H1 (cell line): ENCODE measurements at regions not wholly inside any gene's neighbourhood (a gene's known extent, or its start where the extent isn't known, plus 50 kb on each side); places are given as distances from the start of the nearest gene placed in this dataset.

ENCODE experiments used
- CTCF ChIA-PET: fragments of 300-600 bp; sonication (Branson Sonifier 250); formaldehyde crosslinking; loops from one replicate; lab custom pipeline; 2021; ENCODE audit not compliant: partially characterized antibody; lab: Charles Lee
- POLR2A ChIA-PET: fragments of 300-600 bp; sonication (Branson Sonifier 250); formaldehyde crosslinking; loops from one replicate; lab custom pipeline; 2021; ENCODE audit warnings: inconsistent platforms; ENCODE audit not compliant: partially characterized antibody; lab: Charles Lee
- DNase-seq, 2 experiments: peaks; one replicate each; pipeline versions ENCODE4 v3.0.0 to v3.0.0-alpha.2; 2010 to 2022; ENCODE audit warnings: low spot score in 2 of 2, low read depth in 1 of 2, mixed read lengths in 1 of 2
- FAIRE-seq: peaks from 2 replicates; lab custom pipeline; 2011; peaks lifted over from hg19 to GRCh38; lab: Jason Lieb, UNC
- H2AFZ ChIP-seq: 2 replicates; pipeline ENCODE4 v1.8.1; 2012; ENCODE audit warnings: low read length, inconsistent platforms
- H2AK5ac ChIP-seq: 2 replicates; pipeline ENCODE4 v1.6.1; 2013; ENCODE audit warnings: low read depth, low read length
- H2BK120ac ChIP-seq: replicated peaks from 2 replicates; pipeline ENCODE3; 2013; ENCODE audit warnings: low read depth, low read length, inconsistent platforms
- H2BK12ac ChIP-seq: 2 replicates; pipeline ENCODE4 v1.6.1; 2013; ENCODE audit warnings: low read depth, low read length
- H2BK15ac ChIP-seq: 2 replicates; pipeline ENCODE4 v1.6.1; 2013; ENCODE audit warnings: low read length
- H2BK20ac ChIP-seq: 2 replicates; pipeline ENCODE4 v1.6.1; 2013; ENCODE audit warnings: low read length
- H2BK5ac ChIP-seq: 2 replicates; pipeline ENCODE4 v1.6.1; 2013; ENCODE audit warnings: low read depth, low read length
- H3K14ac ChIP-seq: 2 replicates; pipeline ENCODE4 v1.6.1; 2013; ENCODE audit warnings: inconsistent platforms; ENCODE audit not compliant: insufficient read length
- H3K18ac ChIP-seq: 2 replicates; pipeline ENCODE4 v1.6.1; 2013; ENCODE audit warnings: low read length; ENCODE audit errors: extremely low read depth
- H3K23ac ChIP-seq: 2 replicates; pipeline ENCODE4 v1.6.1; 2013; ENCODE audit warnings: inconsistent platforms; ENCODE audit not compliant: insufficient read length
- H3K23me2 ChIP-seq: 2 replicates; pipeline ENCODE4 v1.6.1; 2013; ENCODE audit warnings: low read depth, low read length
- H3K27ac ChIP-seq: 2 replicates; pipeline ENCODE4 v1.6.1; 2011; ENCODE audit warnings: low read depth, low read length, inconsistent platforms
- H3K27me3 ChIP-seq, 4 experiments: replicated peaks in 1 of 4; 1 replicate in 1 of 4; 2 replicates in 3 of 4; pipeline versions ENCODE4 v1.6.1 to v1.8.1; 2011 to 2013; ENCODE audit warnings: low read length in 3 of 4, mild to moderate bottlenecking in 3 of 4, inconsistent platforms in 2 of 4, mixed read lengths in 2 of 4, moderate library complexity in 1 of 4; ENCODE audit not compliant: control insufficient read depth in 3 of 4, insufficient read depth in 3 of 4; ENCODE audit errors: extremely low read depth in 1 of 4
- H3K36me3 ChIP-seq, 4 experiments: 2 replicates each; pipeline versions ENCODE4 v1.6.1 to v1.8.1; 2011 to 2013; ENCODE audit warnings: mild to moderate bottlenecking in 4 of 4, low read length in 3 of 4, moderate library complexity in 2 of 4, control low read depth in 1 of 4, inconsistent platforms in 1 of 4; ENCODE audit not compliant: insufficient read depth in 4 of 4, control insufficient read depth in 2 of 4
- H3K4ac ChIP-seq: replicated peaks from 2 replicates; pipeline ENCODE3; 2013; ENCODE audit warnings: low read length, low read depth, mixed read lengths, inconsistent platforms; ENCODE audit not compliant: insufficient read length
- H3K4me1 ChIP-seq, 4 experiments: replicated peaks in 1 of 4; 1 replicate in 1 of 4; 2 replicates in 3 of 4; pipeline versions ENCODE4 v1.6.1 to v1.8.1; 2011 to 2013; ENCODE audit warnings: low read length in 3 of 4, inconsistent platforms in 2 of 4, mixed read lengths in 1 of 4; ENCODE audit not compliant: insufficient read depth in 4 of 4, control insufficient read depth in 3 of 4
- H3K4me2 ChIP-seq, 2 experiments: 2 replicates each; pipeline versions ENCODE4 v1.6.1 to v1.8.1; 2011 to 2013; ENCODE audit warnings: low read depth in 2 of 2, low read length in 2 of 2, control low read depth in 1 of 2, inconsistent platforms in 1 of 2, mild to moderate bottlenecking in 1 of 2; ENCODE audit not compliant: insufficient read depth in 1 of 2
- H3K4me3 ChIP-seq, 4 experiments: fragments of 200-600, 300-600 bp in 1 of 4; sonication (generic), shearing (Covaris generic), sonication (Bioruptor Twin) in 1 of 4; 2 replicates each; pipeline versions ENCODE4 v1.5.1 to v1.8.1; 2011 to 2016; ENCODE audit warnings: low read length in 4 of 4, low read depth in 3 of 4, control low read depth in 2 of 4, inconsistent platforms in 2 of 4, mild to moderate bottlenecking in 2 of 4, mixed read lengths in 1 of 4, moderate library complexity in 1 of 4; ENCODE audit not compliant: insufficient read depth in 2 of 4; ENCODE audit errors: extremely low read depth in 1 of 4
- H3K56ac ChIP-seq: replicated peaks from 2 replicates; pipeline ENCODE3; 2013; ENCODE audit warnings: low read depth, mild to moderate bottlenecking, mixed read lengths, low read length, inconsistent platforms; ENCODE audit not compliant: insufficient read length
- H3K79me1 ChIP-seq: 2 replicates; pipeline ENCODE4 v1.6.1; 2013; ENCODE audit warnings: low read depth, low read length, control low read depth
- H3K79me2 ChIP-seq, 2 experiments: 2 replicates each; pipeline versions ENCODE4 v1.6.1 to v1.8.1; 2012 to 2013; ENCODE audit warnings: low read length in 2 of 2, mild to moderate bottlenecking in 2 of 2, inconsistent platforms in 1 of 2; ENCODE audit not compliant: insufficient read depth in 2 of 2, control insufficient read depth in 1 of 2
- H3K9ac ChIP-seq, 4 experiments: replicated peaks in 1 of 4; 1 replicate in 1 of 4; 2 replicates in 3 of 4; pipeline versions ENCODE4 v1.6.1 to v1.8.1; 2011 to 2013; ENCODE audit warnings: low read depth in 3 of 4, low read length in 3 of 4, control low read depth in 2 of 4, mild to moderate bottlenecking in 2 of 4, moderate library complexity in 2 of 4, inconsistent platforms in 1 of 4; ENCODE audit errors: extremely low read depth in 1 of 4
- H3K9me3 ChIP-seq, 2 experiments: 2 replicates each; pipeline versions ENCODE4 v1.6.1 to v1.8.1; 2012 to 2013; ENCODE audit warnings: mild to moderate bottlenecking in 2 of 2, moderate library complexity in 2 of 2, control low read depth in 1 of 2, inconsistent platforms in 1 of 2, low read depth in 1 of 2, low read length in 1 of 2, mixed read lengths in 1 of 2; ENCODE audit not compliant: insufficient read depth in 2 of 2
- H4K20me1 ChIP-seq, 2 experiments: replicated peaks in 1 of 2; 2 replicates each; pipeline versions ENCODE3 to v1.8.1; 2011 to 2013; ENCODE audit warnings: inconsistent platforms in 2 of 2, low read length in 2 of 2, mild to moderate bottlenecking in 1 of 2; ENCODE audit not compliant: insufficient read depth in 2 of 2, control insufficient read depth in 1 of 2
- H4K5ac ChIP-seq: 2 replicates; pipeline ENCODE4 v1.6.1; 2013; ENCODE audit warnings: low read length, low read depth, mixed read lengths, inconsistent platforms; ENCODE audit not compliant: insufficient read length
- H4K8ac ChIP-seq: 2 replicates; pipeline ENCODE4 v1.8.0; 2013; ENCODE audit warnings: mild to moderate bottlenecking, moderate library complexity, low read length, inconsistent platforms; ENCODE audit not compliant: insufficient read depth; ENCODE audit errors: extremely low read depth
- H4K91ac ChIP-seq: replicated peaks from 2 replicates; pipeline ENCODE3; 2013; ENCODE audit warnings: low read length, mixed read lengths, inconsistent platforms; ENCODE audit not compliant: insufficient read length
- BCL11A ChIP-seq, 2 experiments: IDR thresholded peaks; one replicate each; pipeline ENCODE4 v1.6.1; 2011; ENCODE audit warnings: low read depth in 2 of 2, low read length in 2 of 2, mild to moderate bottlenecking in 2 of 2
- CREB1 ChIP-seq: IDR thresholded peaks from 2 replicates; pipeline ENCODE4 v1.6.1; 2012; ENCODE audit warnings: inconsistent platforms
- GTF2F1 ChIP-seq: IDR thresholded peaks from 2 replicates; pipeline ENCODE4 v1.6.1; 2012; ENCODE audit warnings: low read depth, low read length, improper control_type of control experiment, borderline replicate concordance
- JUND ChIP-seq: IDR thresholded peaks from 2 replicates; pipeline ENCODE4 v1.6.1; 2011; ENCODE audit warnings: mild to moderate bottlenecking, improper control_type of control experiment, low read length
- KDM1A ChIP-seq: fragments of 200-600, 300-600 bp; sonication (generic); IDR thresholded peaks from 2 replicates; pipeline ENCODE4 v1.7.1; 2016; ENCODE audit warnings: mild to moderate bottlenecking, low read length, borderline replicate concordance
- KDM4A ChIP-seq: IDR thresholded peaks from one replicate; pipeline ENCODE4 v1.7.1; 2012; ENCODE audit warnings: low read depth, mild to moderate bottlenecking, moderate library complexity, low read length, inconsistent platforms; ENCODE audit not compliant: severe bottlenecking
- KDM5A ChIP-seq: fragments of 200-600 bp; IDR thresholded peaks from 2 replicates; pipeline ENCODE4 v1.7.1; 2012; ENCODE audit warnings: mild to moderate bottlenecking, low read length, inconsistent platforms, mixed read lengths
- NRF1 ChIP-seq: IDR thresholded peaks from 2 replicates; pipeline ENCODE4 v1.6.1; 2011; ENCODE audit warnings: mild to moderate bottlenecking, low read depth, low read length, improper control_type of control experiment
- PHF8 ChIP-seq: fragments of 200-600 bp; sonication (generic); conservative IDR thresholded peaks from 2 replicates; pipeline ENCODE4 v1.7.1; 2012; ENCODE audit warnings: low read depth, mild to moderate bottlenecking, inconsistent platforms, low read length, moderate library complexity
- POLR2A ChIP-seq, 2 experiments: IDR thresholded peaks; 1 replicate in 1 of 2; 2 replicates in 1 of 2; pipeline ENCODE4 v1.6.1; 2011; ENCODE audit warnings: low read depth in 2 of 2, low read length in 2 of 2, mild to moderate bottlenecking in 2 of 2; ENCODE audit errors: control extremely low read depth in 1 of 2
- POLR2AphosphoS5 ChIP-seq: IDR thresholded peaks from 2 replicates; pipeline ENCODE4 v1.6.1; 2011; ENCODE audit warnings: low read depth, low read length
- WGBS, 2 experiments: shearing (Covaris generic) in 1 of 2; methylation state at CpG; one replicate each; pipeline versions ENCODE4 v1.1.6 to v1.1.7; 2013 to 2015; ENCODE audit warnings: low lambda C conversion rate in 2 of 2, mixed read lengths in 2 of 2, inconsistent platforms in 1 of 2, low coverage in 1 of 2, missing lambda C conversion rate in 1 of 2; ENCODE audit not compliant: insufficient replicate concordance in 2 of 2, insufficient coverage in 1 of 2, insufficient read length in 1 of 2; ENCODE audit errors: extremely low coverage in 1 of 2, missing lambda C conversion rate in 1 of 2; 5-methylcytosine and 5-hydroxymethylcytosine counted together

DNA sequence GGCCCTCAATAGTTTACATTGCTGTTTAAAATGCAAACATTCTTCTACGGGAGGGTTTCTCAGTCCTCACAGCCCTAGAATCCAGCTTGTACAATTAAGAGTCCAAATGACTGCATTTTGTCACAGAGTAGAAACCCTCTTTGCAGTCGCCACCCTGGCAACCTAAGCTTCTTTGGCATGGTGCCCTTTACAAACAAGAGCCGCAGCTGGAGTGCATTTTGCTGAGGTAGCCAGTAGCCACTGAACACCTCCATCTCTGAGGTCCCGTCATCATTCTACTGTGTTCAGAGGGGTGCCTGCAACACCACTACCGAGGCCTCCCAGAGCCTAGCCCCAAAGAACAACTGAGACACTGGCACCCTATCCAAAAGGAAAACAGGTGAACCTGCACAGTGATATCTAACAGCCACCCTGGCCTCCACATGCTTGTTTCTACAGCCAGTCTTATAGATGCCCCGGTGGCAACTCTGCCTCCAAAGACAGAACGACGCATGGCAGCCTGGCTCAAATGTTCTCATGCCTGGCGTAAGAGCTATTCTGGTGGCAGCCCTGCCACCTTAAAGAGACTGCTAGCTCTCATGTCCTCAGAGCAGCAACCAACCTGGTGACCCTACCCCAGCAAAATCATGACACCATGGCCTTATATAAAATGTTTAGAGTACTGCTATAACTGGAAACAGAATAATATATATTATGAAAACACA lies 801.9 kb downstream of the TECRL start:
- Histone ChIP-seq H3K23me2 (no peaks in the 10 kb centered on the region; the same call in 1 of the 2 replicates), H4K91ac (no peak overlapping the region), H2BK12ac (no peak overlapping the region), H3K14ac (no peak overlapping the region), H3K9ac (no peak overlapping the region), H3K56ac (no peak overlapping the region), H2BK15ac (no peak overlapping the region), H3K36me3 (no peaks in the 10 kb centered on the region), H3K27me3 (no peaks in the 10 kb centered on the region), H2AFZ (no peak overlapping the region), H3K18ac (no peak overlapping the region), H4K5ac (no peak overlapping the region), H3K4me3 (no peak overlapping the region), H2BK5ac (no peak overlapping the region), H2BK20ac (no peak overlapping the region), H3K23ac (no peak overlapping the region), H3K79me1 (no peaks in the 10 kb centered on the region), H2BK120ac (no peak overlapping the region), H3K4ac (no peak overlapping the region), H4K20me1 (no peaks in the 10 kb centered on the region), H3K9me3 (no peaks in the 10 kb centered on the region), H3K79me2 (no peaks in the 10 kb centered on the region), H3K4me2 (no peak overlapping the region), H4K8ac (no peak overlapping the region), H3K27ac (no peak overlapping the region), H3K4me1 (no peaks in the 10 kb centered on the region), H2AK5ac (no peak overlapping the region)
- CTCF ChIA-PET = no interaction called here
- no peak for TF ChIP-seq BCL11A (IDR thresholded peaks at IDR 0.05; ENCODE audit: low read depth in 2 of 2, low read length in 2 of 2)
- no peak for TF ChIP-seq KDM1A
- no peak for TF ChIP-seq KDM5A
- TF ChIP-seq PHF8 = no peak
- no peak for TF ChIP-seq KDM4A
- no peak for TF ChIP-seq NRF1
- TF ChIP-seq GTF2F1 = no peak
- no peak for TF ChIP-seq POLR2AphosphoS5
- TF ChIP-seq JUND = no peak
- TF ChIP-seq POLR2A (IDR thresholded peaks at IDR 0.05; ENCODE audit: control extremely low read depth in 1 of 2, low read depth in 2 of 2, low read length in 2 of 2) = no peak
- no peak for TF ChIP-seq CREB1
- FAIRE-seq = no peak
- WGBS, 2 experiments = 76% methylated on average over 9 of the region's 9 CpGs; no CpG with 5 or more reads in 1 of the 2 experiments
- POLR2A ChIA-PET = no interaction called here
- DNase-seq = no peak
